ENCODE measurements at regions not wholly inside any gene's neighbourhood (a gene's known extent, or its start where the extent isn't known, plus 50 kb on each side); places are given as distances from the start of the nearest gene placed in this dataset.

GRCh38 chrX:9414416-9414815, 50.4 kb upstream of the TBL1X start:
- no peak overlapping the region for H3K4me3 ChIP-seq (ENCODE audit: low read depth, low read length)
- no peak for TF ChIP-seq CTCF (IDR thresholded peaks at IDR 0.05; ENCODE audit: borderline replicate concordance, insufficient read depth, low read depth, low read length)

All from GM12875 (cell line).